ENCODE measurements at regions not wholly inside any gene's neighbourhood (a gene's known extent, or its start where the extent isn't known, plus 50 kb on each side); places are given as distances from the start of the nearest gene placed in this dataset.
"Not testable (repeated sequence)": the region's sequence is repeated elsewhere in the genome, so short reads cannot be mapped to it uniquely, and the experiment has no call there.

DNA sequence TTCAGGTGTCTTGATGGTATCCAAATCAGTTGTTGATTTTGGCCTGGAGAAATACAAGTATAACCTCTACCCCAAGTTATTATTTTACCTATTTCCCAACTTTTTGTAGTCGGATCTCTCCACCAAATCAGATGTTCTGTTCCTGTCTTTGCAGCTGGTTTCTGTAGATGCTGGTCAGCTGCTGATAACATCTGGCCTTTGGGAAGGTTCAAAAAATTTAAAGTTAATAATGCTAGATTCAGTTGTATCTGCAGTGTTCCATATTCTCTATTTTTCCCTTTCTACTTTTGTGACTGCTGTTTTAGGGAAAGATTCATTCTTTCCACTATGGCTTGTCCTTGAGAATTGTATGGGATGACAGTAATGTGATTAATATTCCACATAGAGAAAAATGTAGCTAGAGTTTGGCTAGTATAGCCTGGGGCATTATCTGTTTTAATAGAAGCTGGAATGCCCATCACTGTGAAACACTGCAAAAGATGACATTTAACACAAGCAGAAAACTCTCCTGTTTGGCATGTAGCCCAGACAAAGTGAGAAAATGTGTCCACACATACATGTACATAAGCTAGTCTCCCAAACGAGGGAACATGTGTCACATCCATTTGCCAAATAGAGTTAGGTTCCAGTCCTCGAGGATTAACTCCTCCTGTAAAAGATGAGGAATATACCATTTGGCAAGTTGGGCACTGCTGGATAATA is 99.2 kb downstream of the ZNF100 start:
- DNase-seq (ENCODE audit: low read depth) = not testable (repeated sequence)

DNA sequence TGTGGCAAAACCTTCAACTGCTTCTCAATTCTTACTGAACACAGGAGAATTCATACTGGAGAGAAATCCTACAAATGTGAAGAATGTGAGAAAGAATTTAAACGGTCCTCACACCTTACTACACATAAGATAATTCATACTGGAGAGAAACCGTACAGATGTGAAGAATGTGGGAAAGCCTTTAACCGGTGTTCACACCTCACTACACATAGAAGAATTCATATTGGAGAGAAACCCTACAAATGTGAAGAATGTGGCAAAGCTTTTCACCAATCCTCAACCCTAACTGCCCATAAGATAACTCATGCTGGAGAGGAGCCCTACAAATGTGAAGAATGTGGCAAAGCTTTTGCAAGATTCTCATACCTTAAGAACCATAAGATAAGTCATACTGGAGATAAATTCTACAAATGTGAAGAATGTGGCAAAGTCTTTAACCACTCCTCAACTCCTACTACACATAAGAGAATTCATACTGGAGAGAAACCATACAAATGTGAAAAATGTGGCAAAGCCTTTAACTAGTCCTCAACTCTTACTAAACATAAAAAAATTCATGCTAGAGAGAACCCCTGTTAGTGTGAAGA is 111.7 kb downstream of the ZNF100 start:
- DNase-seq (ENCODE audit: low read depth) = no peak

- not testable (repeated sequence) for DNase-seq (ENCODE audit: low read depth)
Observed at GRCh38 chr19:21651478-21651877, 115.9 kb downstream of the ZNF100 start.

DNA sequence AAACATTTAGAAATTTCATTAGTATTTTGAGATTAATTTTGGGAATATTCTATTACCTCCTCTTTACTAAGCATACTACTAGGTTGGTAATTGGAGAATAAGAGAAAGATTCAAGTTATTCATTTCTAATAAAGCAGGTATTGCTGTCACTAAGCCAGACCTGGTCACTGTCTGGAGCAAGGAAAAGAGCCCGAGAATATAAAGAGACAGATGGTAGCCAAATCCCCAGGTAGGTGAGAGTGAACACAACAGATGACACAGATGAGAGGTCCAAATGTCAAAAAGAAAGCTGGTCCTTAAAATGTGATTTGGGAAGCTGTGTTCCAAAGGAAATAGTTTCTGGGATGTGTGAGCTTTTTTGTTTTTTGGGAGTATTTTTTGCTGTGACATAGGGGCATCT is 128.6 kb downstream of the ZNF100 start:
- no peak for DNase-seq (ENCODE audit: low read depth)

GRCh38 chr19:21626924-21627697 is 121.7 kb downstream of the ZNF429 start:
- DNase-seq (ENCODE audit: low read depth) = no peak

DNA sequence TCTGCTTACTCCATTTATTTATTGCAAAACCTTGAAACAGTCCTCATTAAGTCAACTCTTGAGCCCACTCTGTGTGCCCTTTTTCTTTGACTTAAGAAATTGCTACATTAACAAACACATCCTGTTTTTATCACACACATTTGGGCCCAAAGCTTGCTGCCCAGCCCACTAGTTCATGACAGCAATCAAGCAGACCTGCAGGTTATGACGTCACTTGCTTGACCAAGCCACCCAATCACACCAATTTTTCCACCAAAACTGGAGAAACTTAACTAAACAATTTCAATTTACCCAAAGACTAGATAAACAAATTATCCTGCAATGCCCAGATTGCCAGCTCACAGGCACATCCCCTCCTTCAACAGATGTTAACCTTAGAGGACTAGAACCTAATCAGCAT is 120.7 kb downstream of the ZNF429 start:
- DNase-seq (ENCODE audit: low read depth) = no peak

GRCh38 chr19:21622920-21623319 is 117.5 kb downstream of the ZNF429 start:
- no peak for DNase-seq (ENCODE audit: low read depth)

- no peak for DNase-seq (ENCODE audit: low read depth)
Observed at GRCh38 chr19:21621671-21622070, 116.3 kb downstream of the ZNF429 start.

- DNase-seq (ENCODE audit: low read depth) = no peak
Observed at GRCh38 chr19:21617740-21618339, 112.4 kb downstream of the ZNF429 start.

DNA sequence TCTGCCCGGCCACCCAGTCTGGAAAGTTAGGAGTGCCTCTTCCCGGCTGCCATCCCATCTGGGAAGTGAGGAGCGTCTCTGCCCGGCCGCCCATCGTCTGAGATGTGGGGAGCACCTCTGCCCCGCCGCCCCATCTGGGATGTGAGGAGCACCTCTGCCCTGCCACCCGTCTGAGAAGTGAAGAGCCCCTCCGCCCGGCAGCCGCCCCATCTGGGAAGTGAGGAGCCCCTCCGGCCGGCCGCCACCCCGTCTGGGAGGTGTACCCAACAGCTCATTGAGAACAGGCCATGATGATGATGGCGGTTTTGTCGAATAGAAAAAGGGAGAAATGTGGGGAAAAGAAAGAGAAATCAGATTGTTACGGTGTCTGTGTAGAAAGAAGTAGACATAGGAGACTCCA is 109.4 kb downstream of the ZNF429 start:
- not testable (repeated sequence) for DNase-seq (ENCODE audit: low read depth)

GRCh38 chr19:21613201-21613600 is 107.8 kb downstream of the ZNF429 start:
- not testable (repeated sequence) for DNase-seq (ENCODE audit: low read depth)

DNA sequence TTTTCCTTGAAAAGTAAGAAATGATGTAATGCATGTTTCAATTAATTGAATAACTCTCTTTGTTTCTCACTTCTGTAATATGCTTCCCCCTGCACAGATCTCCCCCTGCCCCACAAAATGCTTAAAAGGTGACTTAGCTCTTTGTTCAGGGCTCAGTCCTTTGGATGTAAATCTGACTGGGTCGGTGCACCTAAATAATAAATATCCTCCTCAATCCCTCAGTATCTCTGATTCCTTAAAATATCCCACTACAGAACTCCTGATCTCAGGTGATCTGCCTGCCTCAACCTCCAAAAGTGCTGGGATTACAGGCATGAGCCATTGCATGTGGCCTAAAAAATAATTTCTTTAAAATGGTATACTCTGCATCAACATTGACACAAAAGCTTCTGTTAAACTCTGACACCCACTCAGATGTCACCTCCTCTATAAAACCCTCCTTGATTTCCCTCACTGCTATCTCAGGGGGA is 107.0 kb downstream of the ZNF429 start:
- no peak for DNase-seq (ENCODE audit: low read depth)

DNA sequence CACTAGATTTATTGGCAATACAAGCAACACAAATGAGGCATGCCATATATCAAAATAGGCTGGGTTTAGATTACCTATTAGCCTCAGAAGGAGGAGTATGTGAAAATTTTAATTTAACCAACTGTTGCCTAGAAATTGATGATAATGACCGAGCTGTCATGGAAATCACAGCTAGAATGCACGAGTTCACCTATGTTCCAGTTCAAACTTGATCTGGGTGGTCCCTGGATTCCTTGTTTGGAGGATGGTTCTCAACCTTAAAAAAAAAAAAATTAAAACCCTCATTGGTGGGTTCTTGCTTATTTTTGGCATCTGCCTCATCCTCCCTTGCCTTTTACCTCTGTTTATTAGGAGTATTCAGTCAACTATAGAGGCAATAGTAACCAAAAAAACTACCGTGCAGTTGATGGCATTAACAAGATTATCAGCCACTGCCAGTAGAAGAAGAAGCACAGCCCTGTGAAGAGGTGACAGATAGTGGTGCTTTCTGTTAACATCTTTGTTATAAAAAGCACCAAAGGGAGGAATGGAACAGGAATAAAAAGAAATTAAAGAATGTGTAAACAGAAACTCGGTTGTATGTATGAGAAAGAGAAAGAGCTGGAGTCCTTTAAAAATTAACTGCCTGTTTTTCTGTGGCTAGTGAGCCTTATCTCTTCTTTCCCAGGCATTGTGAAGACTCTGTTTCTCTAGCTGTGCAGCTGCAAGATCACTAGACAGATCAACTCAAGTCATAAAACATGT is 106.4 kb downstream of the ZNF429 start:
- no peak for DNase-seq (ENCODE audit: low read depth)

- no peak for DNase-seq (ENCODE audit: low read depth)
Observed at GRCh38 chr19:21610787-21611186, 105.4 kb downstream of the ZNF429 start.

GRCh38 chr19:21610341-21610740 is 104.9 kb downstream of the ZNF429 start:
- DNase-seq (ENCODE audit: low read depth) = no peak

DNA sequence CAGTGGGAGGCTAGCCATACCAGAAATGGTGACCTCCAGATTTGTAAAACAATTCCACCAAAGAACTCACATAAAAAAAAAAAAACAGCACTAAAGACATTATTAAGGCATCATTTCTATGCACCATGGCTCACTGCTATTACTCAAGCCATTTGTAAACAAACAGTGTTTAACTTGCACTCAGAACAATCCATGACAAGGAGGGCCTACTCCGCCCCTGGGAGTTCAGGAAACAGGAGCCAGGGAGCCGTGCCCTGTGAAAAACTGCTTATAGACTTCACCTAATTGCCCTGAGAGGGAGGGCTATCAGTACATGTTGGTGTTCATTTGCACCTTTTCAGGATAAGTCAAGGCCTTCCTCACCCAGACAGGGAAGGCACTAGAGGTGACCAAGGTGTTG is 103.2 kb downstream of the ZNF429 start:
- no peak for DNase-seq (ENCODE audit: low read depth)

GRCh38 chr19:21607449-21607848 is 102.0 kb downstream of the ZNF429 start:
- DNase-seq (ENCODE audit: low read depth) = no peak

- DNase-seq (ENCODE audit: low read depth) = not testable (repeated sequence)
Observed at GRCh38 chr19:21607011-21607410, 101.6 kb downstream of the ZNF429 start.

GRCh38 chr19:21606326-21606725 is 100.9 kb downstream of the ZNF429 start:
- not testable (repeated sequence) for DNase-seq (ENCODE audit: low read depth)

GRCh38 chr19:21604951-21605476 is 99.6 kb downstream of the ZNF429 start:
- peak; percentile 35 for DNase-seq (ENCODE audit: low read depth)
